BE2C (cell line): ENCODE measurements at regions not wholly inside any gene's neighbourhood (a gene's known extent, or its start where the extent isn't known, plus 50 kb on each side); places are given as distances from the start of the nearest gene placed in this dataset.

Experiments
- DNase-seq: peaks from one replicate; pipeline ENCODE4 v3.0.0-alpha.2; 2020
- H3K27me3 ChIP-seq: fragments of 250-450 bp; sonication (Bioruptor Pico); 2 replicates; pipeline ENCODE4 v1.5.1; 2020; ENCODE audit warnings: mild to moderate bottlenecking
- H3K36me3 ChIP-seq: fragments of 250-450 bp; sonication (Bioruptor Pico); 2 replicates; pipeline ENCODE4 v1.5.1; 2020; ENCODE audit warnings: mild to moderate bottlenecking
- H3K4me1 ChIP-seq: fragments of 250-450 bp; sonication (Bioruptor Pico); 2 replicates; pipeline ENCODE4 v1.5.1; 2020
- H3K4me3 ChIP-seq: 2 replicates; pipeline ENCODE4 v1.5.1; 2011; ENCODE audit warnings: low read depth, low read length
- H3K9me3 ChIP-seq: fragments of 250-450 bp; sonication (Bioruptor Pico); 2 replicates; pipeline ENCODE4 v1.5.1; 2020
- TF ChIP-seq, protein P1 (sequence below): IDR thresholded peaks from 2 replicates; pipeline ENCODE4 v1.5.1; 2012; ENCODE audit warnings: mild to moderate bottlenecking, low read depth, low read length

DNA sequence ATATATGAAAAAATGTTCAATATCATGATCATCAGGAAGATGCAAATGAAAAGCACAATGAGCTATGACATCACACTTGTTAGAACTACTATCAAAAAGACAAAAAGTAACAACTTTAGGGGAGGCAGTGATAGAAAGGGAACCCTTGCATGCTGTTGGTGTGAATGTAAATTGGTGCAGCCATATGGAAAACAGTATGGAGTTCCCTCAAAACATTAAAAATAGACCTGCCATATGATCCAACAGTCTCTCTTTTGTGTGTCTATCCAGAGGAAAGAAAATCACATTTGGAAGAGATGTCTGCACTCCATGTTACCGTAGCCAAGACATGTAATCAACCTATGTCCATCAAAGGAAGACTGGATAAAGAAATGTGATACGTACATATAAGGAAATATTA is 92.3 kb upstream of the ALKAL2 start:
- TF ChIP-seq, protein P1, sequence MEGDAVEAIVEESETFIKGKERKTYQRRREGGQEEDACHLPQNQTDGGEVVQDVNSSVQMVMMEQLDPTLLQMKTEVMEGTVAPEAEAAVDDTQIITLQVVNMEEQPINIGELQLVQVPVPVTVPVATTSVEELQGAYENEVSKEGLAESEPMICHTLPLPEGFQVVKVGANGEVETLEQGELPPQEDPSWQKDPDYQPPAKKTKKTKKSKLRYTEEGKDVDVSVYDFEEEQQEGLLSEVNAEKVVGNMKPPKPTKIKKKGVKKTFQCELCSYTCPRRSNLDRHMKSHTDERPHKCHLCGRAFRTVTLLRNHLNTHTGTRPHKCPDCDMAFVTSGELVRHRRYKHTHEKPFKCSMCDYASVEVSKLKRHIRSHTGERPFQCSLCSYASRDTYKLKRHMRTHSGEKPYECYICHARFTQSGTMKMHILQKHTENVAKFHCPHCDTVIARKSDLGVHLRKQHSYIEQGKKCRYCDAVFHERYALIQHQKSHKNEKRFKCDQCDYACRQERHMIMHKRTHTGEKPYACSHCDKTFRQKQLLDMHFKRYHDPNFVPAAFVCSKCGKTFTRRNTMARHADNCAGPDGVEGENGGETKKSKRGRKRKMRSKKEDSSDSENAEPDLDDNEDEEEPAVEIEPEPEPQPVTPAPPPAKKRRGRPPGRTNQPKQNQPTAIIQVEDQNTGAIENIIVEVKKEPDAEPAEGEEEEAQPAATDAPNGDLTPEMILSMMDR = no peak
- no peaks in the 10 kb centered on the region for H3K9me3 ChIP-seq
- H3K27me3 ChIP-seq = no peaks in the 10 kb centered on the region
- no peaks in the 10 kb centered on the region for H3K4me1 ChIP-seq
- no peak overlapping the region for H3K4me3 ChIP-seq
- no peaks in the 10 kb centered on the region for H3K36me3 ChIP-seq
- no peak for DNase-seq

- no peaks in the 10 kb centered on the region for H3K4me1 ChIP-seq
- TF ChIP-seq, protein P1 = no peak
- no peaks in the 10 kb centered on the region for H3K36me3 ChIP-seq
- DNase-seq = no peak
- no peak overlapping the region for H3K4me3 ChIP-seq
- no peaks in the 10 kb centered on the region for H3K27me3 ChIP-seq
- H3K9me3 ChIP-seq = no peaks in the 10 kb centered on the region
Measured at GRCh38 chr2:379778-380177, 91.9 kb upstream of the ALKAL2 start.

GRCh38 chr2:378364-378763 is 90.5 kb upstream of the ALKAL2 start:
- Histone ChIP-seq H3K36me3 (no peaks in the 10 kb centered on the region), H3K9me3 (no peaks in the 10 kb centered on the region), H3K4me3 (no peak overlapping the region), H3K4me1 (no peaks in the 10 kb centered on the region), H3K27me3 (no peaks in the 10 kb centered on the region)
- DNase-seq = no peak
- TF ChIP-seq, protein P1 = no peak

DNA sequence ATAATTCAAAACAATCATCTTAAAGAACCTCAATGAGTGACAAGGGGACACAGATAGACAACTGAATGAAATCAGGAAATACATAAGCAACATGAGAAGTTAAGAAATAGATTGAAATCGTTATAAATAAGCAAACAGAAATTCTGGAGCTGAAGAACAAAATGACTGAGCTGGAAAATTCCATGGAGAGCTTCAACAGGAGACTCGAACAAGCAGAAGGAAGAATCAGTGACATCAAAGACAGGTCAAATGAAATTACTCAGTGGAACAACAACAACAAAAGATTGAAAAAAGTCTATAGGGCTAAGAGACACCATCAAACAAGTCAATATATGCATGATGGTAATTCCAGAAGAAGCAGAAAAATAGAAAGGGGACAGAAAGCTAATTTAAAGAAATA is 89.5 kb upstream of the ALKAL2 start:
- no peaks in the 10 kb centered on the region for H3K4me1 ChIP-seq
- TF ChIP-seq, protein P1 = no peak
- no peaks in the 10 kb centered on the region for H3K36me3 ChIP-seq
- no peak overlapping the region for H3K4me3 ChIP-seq
- DNase-seq = no peak
- no peaks in the 10 kb centered on the region for H3K9me3 ChIP-seq
- no peaks in the 10 kb centered on the region for H3K27me3 ChIP-seq

GRCh38 chr2:375956-376307 is 88.0 kb upstream of the ALKAL2 start:
- Histone ChIP-seq H3K36me3 (no peaks in the 10 kb centered on the region), H3K9me3 (no peaks in the 10 kb centered on the region), H3K4me1 (no peaks in the 10 kb centered on the region), H3K27me3 (no peaks in the 10 kb centered on the region), H3K4me3 (no peak overlapping the region)
- TF ChIP-seq, protein P1 = no peak
- DNase-seq = no peak

DNA sequence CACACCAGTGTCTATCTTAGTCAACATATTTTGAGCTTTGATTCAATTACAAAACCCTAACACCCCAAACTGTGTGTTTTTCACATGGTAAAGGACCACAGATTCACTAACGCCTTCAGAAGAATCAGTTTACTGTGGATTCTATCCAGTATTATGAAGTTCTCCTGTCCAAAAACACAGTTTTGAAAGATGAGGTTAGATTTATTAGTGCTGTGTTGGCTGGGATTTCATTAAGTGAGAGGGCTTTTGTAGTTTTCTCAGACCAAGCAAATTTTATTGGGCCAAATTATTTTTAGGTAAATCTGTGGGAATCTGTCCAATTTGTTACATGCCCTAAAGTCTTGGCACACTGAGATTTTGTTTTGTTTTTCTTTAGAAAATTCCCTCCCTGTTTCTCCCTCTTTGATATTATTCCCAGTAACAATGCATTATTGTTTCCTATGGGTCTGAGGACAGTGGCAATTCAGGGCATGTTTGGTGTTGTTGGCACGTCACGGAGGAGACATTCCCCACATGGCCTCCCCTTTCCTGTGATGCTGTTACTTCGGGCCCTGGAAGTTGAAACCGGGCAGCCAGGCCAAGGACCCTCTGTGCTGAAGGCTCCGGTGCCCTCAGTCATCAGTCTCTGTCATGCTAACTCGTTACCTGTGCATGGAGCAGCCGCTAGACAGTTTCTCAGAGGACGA is 87.5 kb upstream of the ALKAL2 start:
- TF ChIP-seq, protein P1 = no peak
- Histone ChIP-seq H3K27me3 (no peaks in the 10 kb centered on the region), H3K36me3 (no peaks in the 10 kb centered on the region), H3K4me1 (no peaks in the 10 kb centered on the region), H3K9me3 (no peaks in the 10 kb centered on the region), H3K4me3 (no peak overlapping the region)
- DNase-seq = no peak
